Inferior parietal cortex (tissue), 1 donor: ENCODE measurements at regions not wholly inside any gene's neighbourhood (a gene's known extent, or its start where the extent isn't known, plus 50 kb on each side); places are given as distances from the start of the nearest gene placed in this dataset.
"Not testable (repeated sequence)": the region's sequence is repeated elsewhere in the genome, so short reads cannot be mapped to it uniquely, and the experiment has no call there.

ENCODE experiments used
- DNase-seq: peaks from one replicate; pipeline ENCODE4 v3.0.0-alpha.2; 2016; ENCODE audit errors: extremely low spot score

DNA sequence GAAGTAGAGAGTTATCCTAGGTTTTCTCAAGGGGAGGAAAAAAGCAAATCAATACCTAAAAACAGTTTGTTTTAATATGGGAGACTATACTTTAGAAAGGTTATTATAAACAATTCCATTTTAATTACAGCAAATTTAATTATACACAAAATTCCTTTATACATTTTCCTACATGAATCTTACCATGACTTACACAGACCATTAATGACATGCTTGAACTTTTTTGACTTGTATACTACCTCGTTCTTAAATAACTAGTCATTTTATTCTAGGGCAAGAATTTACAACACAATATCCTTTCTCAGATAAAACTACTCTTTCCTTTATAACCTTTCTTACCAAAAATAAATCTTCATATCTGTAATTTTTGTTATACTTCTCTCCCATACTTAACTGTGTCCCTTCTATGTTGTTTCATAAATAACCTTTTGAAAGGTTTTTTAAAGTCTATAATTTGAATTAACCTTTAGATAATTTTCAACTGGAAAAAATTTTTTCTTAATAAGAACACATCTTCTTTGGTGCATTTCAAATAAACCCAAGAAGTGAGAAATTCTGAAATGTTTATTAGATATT lies 729.4 kb downstream of the TENT5A start:
- no peak for DNase-seq

DNA sequence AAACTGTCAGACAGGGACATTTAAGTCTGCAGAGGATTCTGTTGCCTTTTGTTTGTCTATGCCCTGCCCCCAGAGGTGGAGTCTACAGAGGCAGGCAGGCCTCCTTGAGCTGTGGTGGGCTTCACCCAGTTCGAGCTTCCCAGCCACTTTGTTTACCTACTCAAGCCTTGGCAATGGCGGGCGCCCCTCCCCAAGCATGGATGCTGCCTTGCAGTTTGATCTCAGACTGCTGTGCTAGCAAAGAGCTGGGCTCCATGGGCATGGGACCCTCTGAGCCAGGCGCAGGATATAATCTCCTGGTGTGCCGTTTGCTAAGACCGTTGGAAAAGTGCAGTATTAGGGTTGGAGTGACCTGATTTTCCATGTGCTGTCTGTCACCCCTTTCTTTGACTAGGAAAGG lies 734.9 kb downstream of the TENT5A start:
- not testable (repeated sequence) for DNase-seq

DNA sequence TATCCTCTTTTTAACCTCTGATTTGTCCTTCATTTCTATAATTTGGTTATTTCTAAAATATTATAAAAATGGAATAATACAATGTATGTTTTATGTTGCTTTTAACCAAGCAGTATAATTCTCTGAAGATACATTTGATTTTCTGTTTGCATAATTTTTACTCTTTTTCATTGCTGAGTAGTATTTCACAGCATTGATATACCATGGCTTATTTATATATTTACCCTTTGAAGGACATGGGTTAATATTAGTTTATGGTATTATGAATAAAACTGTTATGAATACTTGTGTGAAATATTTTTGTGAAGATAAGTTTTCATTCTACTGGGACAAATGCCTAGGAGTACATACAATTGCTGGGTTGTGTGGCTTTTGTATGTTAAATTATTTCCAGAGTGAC lies 748.6 kb downstream of the TENT5A start:
- no peak for DNase-seq

DNA sequence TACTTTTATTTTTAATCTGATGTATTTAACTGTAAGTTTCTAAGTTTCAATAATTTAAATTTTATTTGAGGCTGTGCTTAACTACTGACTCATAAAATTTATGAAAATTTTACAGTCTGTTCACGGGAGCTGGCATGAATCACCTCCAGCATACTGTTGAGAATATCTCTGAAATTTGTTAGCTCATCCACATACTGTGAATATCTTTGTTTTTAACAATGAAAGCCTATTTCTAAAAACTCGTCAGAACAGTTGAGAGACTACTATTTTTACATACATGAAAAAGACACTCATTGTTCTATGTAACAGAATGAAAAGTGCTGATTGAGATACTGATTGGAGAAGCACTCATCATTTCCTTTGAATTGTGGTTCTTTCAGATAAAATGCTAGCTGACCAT lies 749.3 kb downstream of the TENT5A start:
- DNase-seq, result no peak

DNA sequence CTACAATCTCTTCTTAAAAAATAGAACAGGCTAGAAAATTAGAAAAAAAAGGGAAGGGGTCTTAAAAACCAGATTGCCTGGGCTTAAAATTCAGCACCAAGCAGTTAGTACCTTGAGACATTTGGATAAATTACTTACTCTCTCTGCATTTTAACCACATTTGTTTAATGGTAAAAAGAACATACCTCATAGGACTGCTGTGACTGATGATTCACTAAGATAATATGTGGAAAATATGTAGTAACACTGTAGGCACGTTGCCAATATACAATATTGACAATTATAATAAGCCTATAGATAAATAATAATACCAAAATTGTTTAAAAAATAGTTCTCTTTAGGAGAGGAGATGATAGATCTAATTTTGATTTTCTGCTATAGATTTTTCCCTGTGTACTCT lies 750.4 kb downstream of the TENT5A start:
- DNase-seq, result no peak

DNA sequence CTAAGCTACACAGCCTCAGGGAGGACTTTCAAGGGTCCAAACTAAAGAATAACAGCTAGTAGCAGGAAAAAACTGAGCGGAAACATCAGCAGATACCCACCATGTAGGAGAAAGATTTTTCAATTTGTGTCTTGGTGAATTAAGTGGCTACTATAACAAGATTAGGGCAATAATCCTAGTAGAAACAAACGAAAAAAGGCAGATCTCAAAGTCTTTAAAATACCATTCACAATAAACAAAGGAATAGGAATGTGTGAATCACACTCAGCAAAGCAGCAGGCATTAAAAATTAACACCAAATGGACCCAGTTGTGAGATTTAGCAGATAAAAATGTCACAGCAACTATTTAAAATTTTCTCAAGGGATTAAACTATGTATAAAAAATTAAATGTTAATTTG lies 761.2 kb downstream of the TENT5A start:
- no peak for DNase-seq

DNA sequence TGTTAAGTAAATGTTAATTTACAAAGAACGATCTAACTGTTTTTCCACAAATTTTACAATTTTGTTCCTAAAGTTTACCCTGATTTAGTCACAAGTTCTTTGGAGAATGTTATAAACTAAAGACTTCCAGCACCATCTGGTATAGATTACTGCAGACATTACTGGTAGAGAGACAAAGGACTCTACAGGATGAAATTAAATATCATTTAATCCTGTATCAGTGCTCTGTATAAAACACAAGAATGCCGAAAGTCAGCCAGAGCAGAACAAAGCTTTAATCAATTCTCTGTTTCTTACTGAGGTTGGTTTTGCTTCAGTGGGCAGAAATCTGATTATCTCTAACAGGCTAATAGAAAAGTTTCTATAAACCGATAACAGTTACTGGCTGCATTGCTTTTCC lies 763.6 kb downstream of the TENT5A start:
- DNase-seq, result no peak

DNA sequence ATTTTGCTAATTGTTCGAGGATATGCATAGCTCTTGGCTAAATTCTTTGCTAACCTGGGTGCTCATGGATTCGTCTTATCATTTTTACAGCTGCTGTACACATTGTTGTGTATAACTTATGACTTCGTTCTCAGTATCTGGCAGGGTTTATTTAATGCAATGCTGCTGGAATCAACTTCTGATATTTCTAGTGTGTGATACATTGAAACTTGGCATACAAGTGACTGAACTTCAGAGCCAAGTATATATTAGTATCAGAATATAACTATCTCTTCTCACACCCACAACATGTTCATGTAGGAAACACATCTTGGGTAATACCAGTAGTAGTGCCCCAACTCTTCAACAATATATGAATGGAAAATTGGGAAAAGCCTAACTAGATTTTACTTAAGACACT lies 764.2 kb downstream of the TENT5A start:
- DNase-seq, result no peak

DNA sequence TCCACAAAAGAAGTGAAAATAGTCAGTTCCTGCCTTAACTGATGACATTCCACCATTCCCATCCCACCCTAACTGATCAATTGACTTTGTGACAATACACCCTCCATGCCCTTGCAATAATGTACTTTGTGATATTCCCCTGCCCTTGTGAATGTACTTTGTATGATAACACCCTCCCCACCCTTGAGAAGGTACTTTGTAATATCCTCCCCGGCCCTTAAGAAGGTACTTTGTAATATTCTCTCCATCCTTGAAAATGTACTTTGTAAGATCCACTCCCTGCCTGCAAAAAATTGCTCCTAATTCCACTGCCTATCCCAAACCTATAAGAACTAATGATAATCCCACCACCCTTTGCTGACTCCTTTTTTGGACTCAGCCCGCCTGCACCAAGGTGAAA lies 771.3 kb downstream of the TENT5A start:
- not testable (repeated sequence) for DNase-seq

DNA sequence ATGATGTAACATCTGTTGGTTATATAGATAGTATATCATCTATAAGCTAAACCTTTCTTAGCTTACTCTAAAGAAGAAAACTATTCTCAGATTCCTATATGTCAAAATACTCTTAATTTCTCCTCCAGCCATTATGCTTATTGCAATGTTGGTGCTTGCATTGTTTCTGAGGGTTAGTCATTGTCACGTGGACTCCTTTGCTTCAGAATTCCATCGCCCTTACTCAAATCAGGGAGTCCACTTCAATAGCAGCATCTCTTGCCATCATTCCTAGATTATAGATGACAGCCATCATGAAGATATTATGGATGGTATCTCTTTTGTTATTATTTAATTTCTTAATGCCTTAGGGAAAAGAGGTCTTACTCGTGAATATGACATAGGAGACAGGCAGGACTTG lies 776.1 kb downstream of the TENT5A start:
- DNase-seq, result no peak

DNA sequence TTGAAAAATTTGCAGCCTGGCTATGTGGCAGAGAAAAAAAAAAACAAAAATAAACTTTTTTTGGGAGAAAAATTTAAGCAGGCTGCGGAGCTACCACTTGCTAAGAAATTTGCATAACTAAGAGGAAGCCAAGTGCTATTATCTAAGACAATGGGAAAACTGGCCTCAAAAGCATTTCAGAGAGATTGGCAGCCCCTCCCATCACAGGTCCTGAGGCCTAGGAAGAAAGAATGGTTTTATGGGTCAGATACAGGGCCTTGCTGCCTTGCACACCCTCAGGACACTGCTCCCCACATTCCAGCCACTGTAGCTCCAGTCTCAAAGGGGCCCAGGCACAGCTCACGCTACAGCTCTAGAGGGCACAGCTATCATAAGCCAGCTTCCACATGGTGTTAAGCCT lies 777.9 kb downstream of the TENT5A start:
- DNase-seq, result no peak

DNA sequence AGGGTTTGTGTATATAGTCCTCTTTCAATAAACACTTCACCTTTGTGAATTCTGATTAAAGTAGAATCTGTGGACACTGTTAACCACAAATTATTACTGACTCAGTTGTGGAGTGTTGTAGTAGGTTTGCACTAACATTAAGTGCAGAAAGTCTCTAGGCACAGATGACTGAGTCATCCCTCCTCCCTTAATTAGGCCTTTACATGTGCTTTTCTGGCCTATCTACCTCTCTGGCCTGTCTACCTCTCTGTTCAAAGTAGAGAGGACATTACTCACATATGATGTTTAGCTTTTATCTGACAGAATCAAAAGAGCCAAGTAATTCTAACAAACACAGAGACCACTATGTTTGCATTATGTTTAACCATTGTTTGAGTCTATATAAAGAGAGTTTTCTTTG lies 783.0 kb downstream of the TENT5A start:
- no peak for DNase-seq

DNA sequence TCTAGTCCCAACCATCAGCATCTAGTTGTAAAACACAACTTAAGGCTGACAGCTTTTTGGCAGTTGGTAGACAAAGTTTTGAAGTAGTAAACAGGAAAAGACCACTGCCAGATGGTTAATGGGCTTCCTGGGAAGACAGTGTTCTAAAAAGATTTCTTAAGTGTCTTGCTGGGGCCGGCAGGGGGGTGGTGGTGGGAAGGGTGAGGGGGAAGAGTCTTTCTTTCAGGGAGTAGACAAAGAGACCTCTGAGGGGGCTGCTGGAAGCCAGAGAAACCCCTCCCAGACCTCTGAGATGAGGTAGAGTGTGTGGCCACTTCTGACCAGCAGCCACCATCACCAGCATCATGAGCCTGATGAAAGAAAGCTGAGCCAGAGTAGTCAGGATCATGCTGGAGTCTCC lies 784.9 kb downstream of the TENT5A start:
- DNase-seq, result no peak

DNA sequence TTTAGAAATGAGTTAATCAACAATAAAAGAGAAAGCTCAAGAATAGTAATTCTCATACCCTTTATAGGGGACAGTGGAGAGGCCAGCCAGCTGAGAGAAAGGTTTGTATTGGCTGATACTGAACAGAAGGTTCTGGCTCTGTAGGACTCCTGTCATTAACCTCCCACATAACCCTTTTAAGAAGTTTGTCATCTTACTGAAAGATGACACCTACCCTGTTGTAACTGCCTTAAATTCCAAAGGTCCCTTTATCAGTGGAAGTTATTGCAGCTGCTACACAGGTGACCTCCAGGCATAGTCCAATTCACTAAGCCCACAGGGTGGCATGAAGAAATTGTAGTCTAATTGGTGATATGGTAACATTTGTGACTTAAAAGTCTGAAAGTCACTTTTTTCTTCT lies 790.1 kb downstream of the TENT5A start:
- no peak for DNase-seq

DNA sequence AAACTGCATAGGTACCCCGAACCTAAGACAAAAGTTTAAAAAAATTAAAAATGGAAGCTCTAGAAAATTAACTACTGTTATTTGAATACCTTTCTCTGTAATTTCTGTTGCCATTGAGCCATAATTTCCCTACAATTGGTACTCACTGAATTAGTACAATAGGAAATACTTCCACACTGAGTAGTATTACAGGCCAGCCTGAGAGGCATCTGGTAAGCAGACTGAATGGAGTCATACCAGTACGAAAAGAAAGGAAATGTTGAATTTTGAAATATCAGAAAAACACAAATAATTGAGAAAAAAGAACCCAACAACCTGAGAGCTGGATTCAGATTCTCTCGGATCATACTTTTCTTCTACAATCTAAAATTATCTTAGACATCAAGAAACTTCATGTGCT lies 791.3 kb downstream of the TENT5A start:
- no peak for DNase-seq

DNA sequence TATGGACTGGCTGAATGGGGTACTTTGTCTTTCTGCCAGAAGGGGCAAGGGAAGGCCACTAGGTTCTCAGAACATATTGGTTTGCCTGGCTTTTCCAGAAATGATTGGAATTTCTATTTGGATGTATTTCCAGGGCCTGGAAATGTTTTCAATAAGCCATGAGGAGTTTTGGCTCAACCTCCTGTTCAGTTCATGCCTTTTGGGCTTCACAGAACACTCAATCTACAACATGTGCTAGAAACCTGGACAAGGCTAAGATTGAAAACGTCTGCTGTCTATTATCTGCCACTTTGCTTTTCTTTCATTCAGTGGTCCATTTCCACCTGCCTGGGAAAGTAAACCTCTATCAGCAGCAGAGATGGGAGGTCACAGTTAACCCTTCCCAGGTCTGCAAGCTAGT lies 793.4 kb downstream of the TENT5A start:
- DNase-seq, result no peak

DNA sequence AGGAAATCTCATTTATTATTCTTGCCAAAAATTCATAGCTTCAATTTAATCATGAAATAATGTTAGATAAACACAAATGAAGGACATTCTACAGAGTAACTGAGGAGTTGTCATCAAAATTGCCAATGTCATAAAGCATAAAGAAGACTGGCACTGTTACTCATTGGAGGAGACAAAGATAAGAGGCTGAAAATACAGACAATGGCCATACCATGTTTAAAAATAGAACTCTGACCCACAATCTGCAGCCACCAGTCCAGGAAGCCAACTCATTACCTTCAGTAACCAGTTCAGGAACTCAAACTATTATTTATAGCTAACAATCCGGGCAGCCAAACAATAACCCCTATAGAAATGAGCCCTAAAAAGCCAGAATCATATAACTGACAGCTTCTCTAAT lies 795.6 kb downstream of the TENT5A start:
- no peak for DNase-seq

DNA sequence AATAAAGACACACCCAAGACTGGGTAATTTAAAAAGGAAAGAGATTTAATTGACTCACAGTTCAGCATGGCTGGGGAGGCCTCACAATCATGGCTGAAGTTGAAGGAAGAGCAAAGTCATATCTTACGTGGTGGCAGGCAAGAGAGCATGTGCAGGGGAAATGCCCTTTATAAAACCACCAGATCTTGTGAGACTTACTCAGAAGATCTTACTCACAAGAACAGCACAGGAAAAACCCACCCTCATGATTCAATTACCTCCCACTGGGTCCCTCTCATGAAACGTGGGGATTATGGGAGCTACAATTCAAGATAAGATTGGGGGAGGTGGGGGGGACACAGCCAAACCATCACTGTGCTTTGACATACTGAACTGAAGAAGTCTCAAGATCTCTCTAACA lies 800.0 kb downstream of the TENT5A start:
- not testable (repeated sequence) for DNase-seq

DNA sequence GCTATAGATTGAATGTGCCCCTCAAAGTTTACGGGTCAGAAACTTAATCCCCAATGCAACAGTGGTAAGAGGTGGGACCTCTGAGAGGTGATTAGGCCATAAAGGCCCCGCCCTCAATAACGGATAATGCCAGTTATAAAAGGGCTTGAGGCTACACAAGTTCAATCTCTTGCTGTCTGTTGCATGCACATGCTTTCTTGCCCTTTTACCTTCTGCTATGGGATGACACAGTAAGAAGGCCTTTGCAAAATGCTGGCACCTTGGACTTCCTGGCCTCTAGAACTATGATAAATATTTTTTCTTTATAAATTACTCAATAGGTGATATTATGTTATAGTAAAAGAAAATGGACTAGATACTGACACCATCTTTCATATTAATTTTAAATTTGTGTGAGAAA lies 806.1 kb downstream of the TENT5A start:
- DNase-seq, result no peak

DNA sequence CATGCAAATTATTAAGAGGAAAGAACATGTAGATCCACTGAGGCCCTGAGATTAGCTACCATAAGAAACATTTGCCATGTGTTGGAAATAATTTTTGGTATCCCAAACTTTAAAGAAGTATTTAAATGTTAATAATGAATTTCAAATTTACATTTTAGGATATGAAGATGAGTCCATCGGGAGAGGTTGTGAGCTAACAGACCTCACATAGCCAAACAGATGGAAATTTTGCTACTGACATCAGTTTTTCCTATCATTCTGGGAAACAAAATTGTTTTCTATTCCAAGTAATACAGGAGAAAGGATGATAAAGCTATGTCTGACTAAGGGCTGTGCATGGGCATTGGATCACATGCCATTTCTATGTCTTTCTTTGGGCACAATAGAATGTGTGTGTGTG lies 809.6 kb downstream of the TENT5A start:
- no peak for DNase-seq

DNA sequence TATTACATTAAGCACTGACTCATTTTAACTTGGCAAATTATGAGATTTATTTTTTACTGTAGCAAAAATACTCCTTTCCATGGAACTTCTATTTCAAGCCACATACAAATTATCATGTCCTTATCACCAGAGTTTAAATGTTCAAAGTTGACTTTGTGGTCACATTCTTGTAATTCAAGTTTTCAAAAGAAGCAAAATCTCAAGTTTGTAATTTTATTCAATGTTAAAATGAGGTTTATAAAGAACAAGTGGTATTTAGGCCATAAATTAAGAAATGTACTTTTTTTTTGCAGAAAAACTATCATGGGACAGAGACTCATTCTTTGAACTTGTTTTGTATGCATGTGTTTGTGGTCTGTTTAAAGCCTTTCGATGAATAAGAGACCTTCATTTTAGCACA lies 811.5 kb downstream of the TENT5A start:
- DNase-seq, result no peak

DNA sequence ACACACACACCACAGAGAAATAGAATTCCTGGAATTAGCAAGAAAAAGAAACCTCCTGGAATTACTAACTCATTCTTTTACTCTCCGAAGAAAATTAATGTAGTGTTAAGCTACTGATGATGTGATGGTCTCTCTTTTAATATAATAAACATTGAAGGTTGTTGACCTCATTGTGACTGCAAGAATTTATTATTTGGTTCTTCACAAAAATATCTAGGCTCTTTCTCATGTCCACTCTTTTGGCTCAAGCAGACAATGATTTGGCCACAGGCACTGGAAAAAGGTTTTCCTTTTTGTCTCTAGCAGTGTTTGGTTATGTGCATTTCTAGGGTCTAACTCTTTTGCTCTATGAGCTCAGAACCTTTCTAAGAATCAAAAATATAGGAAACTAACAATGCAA lies 811.9 kb downstream of the TENT5A start:
- no peak for DNase-seq

DNA sequence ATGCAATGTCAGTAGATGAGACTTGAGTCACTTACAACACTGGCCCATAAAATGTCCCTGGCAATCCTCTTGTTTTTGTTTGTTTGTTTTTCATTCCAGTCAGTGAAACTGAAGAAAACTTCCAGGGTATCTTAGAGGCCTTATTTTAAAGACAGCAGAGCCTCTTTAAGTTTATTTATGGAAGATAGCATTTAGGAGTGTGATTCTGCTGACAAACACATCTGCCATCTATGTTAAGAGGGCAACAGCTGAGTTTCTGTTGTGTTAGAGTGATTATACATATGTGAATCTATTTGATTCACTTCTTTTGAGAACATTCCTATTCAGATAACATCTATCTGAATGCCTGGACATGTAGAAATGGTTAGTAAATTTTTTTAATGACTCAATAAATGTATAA lies 812.6 kb downstream of the TENT5A start:
- DNase-seq, result no peak

DNA sequence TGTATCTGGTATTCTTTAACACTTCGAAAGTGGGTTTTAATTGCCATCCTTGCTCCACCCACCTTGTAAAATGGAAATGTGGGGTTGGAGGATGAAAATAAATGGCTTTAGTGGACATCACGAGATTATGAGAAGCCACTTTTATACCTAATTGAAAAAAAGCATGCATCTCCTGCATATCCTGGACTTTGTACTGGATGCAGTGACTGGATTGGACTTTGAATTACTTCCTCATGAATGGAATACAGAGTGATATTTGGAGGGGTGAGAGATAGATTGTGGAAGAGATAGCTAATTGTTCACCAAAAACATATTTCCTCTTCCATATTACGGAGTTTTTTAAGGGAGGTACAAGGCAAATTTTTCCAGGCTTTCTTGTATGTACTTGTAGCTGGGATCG lies 813.0 kb downstream of the TENT5A start:
- DNase-seq, result no peak

DNA sequence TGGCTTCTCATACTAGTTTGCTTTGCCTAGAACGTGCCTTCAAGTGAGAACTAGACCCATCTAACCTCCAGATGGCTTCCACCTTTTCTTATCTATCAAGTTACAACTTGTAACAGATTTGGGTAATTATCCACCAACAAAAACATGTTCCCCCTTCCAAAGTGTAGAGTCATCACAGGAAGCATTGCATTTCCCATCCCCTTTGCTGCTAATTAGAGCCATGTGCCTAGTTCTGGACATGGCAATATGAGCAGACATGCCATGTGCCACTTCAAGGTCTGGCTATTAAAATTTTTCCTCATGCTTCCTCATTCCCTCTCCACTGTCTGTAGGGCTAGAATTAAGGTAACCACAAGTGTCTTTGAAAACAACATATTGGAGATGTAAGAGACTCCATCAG lies 814.4 kb downstream of the TENT5A start:
- no peak for DNase-seq
